HFF-Myc (cell line): ENCODE measurements at regions not wholly inside any gene's neighbourhood (a gene's known extent, or its start where the extent isn't known, plus 50 kb on each side); places are given as distances from the start of the nearest gene placed in this dataset.

ENCODE experiments used
- DNase-seq: peaks from one replicate; pipeline ENCODE4 v3.0.0-alpha.2; 2011; ENCODE audit warnings: low read depth; ENCODE audit errors: extremely low read depth
- H3K4me3 ChIP-seq: replicated peaks from 2 replicates; pipeline ENCODE4 v1.5.1; 2011; ENCODE audit warnings: low read depth, mild to moderate bottlenecking, control low read depth, low read length
- TF ChIP-seq, protein P1 (sequence below): IDR thresholded peaks from 2 replicates; pipeline ENCODE4 v1.5.1; 2012; ENCODE audit warnings: mild to moderate bottlenecking, low read depth, low read length, control low read depth; ENCODE audit errors: missing control alignments

DNA sequence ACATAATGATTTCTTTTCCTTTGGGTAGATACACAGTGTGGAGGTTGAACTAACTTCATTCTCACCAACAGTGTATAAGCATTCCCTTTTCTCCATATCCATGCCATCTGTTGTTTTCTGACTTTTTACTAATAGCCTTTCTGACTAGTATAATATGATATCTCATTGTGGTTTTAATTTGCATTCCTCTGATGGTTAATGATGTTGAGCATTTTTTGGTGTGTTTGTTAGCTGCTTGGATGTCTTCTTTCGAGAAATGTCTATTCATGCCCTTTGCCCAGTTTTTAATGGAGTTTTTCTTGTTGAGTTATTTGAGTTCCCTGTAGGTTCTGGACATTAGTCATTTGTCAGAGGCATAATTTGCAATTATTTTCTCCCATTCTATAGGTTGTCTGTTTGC lies 59.8 kb downstream of the MARCHF4 start:
- TF ChIP-seq, protein P1, sequence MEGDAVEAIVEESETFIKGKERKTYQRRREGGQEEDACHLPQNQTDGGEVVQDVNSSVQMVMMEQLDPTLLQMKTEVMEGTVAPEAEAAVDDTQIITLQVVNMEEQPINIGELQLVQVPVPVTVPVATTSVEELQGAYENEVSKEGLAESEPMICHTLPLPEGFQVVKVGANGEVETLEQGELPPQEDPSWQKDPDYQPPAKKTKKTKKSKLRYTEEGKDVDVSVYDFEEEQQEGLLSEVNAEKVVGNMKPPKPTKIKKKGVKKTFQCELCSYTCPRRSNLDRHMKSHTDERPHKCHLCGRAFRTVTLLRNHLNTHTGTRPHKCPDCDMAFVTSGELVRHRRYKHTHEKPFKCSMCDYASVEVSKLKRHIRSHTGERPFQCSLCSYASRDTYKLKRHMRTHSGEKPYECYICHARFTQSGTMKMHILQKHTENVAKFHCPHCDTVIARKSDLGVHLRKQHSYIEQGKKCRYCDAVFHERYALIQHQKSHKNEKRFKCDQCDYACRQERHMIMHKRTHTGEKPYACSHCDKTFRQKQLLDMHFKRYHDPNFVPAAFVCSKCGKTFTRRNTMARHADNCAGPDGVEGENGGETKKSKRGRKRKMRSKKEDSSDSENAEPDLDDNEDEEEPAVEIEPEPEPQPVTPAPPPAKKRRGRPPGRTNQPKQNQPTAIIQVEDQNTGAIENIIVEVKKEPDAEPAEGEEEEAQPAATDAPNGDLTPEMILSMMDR: no peak
- no peak for DNase-seq
- no peak overlapping the region for H3K4me3 ChIP-seq

DNA sequence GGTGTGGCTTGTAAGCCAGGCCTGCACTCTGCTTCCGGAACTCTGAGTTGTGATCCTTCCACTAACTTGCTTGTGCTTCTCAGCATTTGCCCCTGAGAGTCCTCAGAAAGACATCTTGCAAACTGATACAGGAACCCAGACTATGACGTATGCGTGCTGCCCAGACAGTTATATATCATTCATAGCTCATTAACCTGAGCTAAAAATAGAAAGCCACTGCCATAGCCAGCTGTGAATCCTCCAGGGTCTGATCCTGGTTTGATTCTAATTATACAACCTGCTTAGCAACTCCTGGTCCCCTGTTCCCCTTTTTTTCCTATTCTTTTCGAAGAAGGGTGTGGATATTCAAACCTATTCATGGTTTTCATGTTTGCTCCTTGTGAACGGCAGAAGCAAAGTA lies 63.7 kb downstream of the MARCHF4 start:
- no peak overlapping the region for H3K4me3 ChIP-seq
- TF ChIP-seq, protein P1: no peak
- DNase-seq: no peak

GRCh38 chr2:216307496-216307895 lies 64.8 kb downstream of the MARCHF4 start:
- TF ChIP-seq, protein P1: no peak
- no peak overlapping the region for H3K4me3 ChIP-seq
- no peak for DNase-seq

DNA sequence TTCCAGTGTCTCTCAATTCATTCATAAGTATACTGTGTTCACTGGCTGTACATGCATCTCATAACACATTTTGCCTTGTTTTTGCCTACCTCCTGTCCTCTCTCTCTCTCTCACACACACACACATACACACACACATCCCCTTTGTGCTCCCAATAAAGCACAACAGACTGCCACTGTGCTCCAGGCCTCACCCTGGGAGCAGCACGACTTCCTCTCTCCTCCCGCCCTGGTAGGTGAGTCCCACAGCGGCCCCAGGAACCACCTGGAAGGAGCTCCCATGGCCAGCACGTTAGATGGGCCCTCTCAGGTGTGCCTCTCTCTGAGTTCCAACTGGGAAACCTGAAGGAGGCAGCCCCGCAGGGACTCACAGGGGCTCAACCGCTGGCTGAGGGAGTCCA lies 65.4 kb downstream of the MARCHF4 start:
- TF ChIP-seq, protein P1: no peak
- no peak for DNase-seq
- no peak overlapping the region for H3K4me3 ChIP-seq

DNA sequence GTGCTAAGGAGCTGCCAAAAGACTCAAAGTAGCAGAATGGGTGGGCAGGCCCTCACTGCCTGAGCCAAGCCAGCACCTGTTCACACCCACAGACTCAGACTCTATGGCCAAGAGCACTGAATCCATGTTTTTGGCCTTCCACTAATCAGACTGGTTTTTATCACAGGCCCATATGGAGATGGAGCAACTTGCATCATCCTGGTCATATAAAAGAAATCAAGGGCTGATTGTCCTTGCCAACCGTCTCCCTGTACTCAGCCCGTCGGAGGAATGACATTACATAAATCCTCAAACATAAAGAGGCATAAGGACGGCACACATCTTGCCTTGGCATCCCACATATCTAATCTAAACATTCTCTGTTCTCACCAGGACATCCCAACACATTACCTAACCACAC lies 66.7 kb downstream of the MARCHF4 start:
- H3K4me3 ChIP-seq: no peak overlapping the region
- no peak for DNase-seq
- TF ChIP-seq, protein P1: no peak

DNA sequence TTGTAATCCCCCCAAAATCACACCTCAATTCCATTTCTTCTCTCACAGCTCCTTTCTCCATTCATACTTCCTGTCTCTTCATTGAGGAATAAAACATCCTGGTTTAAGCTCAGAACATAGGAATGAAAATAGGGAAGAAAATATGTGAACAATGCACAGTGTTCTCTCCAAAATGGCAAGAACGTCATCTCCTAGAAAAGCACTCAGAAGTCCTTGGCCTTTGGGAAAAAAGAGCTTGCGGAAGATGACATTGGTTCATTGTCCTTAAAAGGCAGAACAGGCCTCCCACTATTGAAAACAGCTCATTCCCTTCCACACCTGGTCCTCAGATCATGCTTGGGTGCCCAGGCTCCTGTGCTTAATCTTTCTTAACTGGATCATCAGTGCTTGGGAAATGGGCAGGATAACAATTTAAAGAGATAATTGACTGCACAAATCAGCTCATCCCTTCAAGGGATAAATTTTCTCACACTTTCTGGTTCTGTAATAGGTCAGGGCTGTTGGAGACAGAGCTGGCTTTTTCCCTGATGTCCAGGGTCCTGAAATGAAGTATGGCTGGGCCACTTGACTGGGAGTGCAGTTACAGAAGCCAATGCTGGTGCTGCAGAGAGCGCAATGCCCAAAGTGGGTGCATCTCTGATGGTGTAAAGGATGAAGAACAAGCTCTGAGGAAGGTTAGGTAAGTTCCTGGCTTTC lies 69.2 kb downstream of the MARCHF4 start:
- DNase-seq: no peak
- TF ChIP-seq, protein P1: no peak

GRCh38 chr2:216300906-216301305 lies 71.4 kb downstream of the MARCHF4 start:
- no peak for DNase-seq
- H3K4me3 ChIP-seq: no peak overlapping the region
- TF ChIP-seq, protein P1: no peak

More for the DNA sequence above, 69.2 kb downstream of the MARCHF4 start:
- H3K4me3 ChIP-seq: no peak overlapping the region
